HCT116 (cell line): ENCODE measurements at regions not wholly inside any gene's neighbourhood (a gene's known extent, or its start where the extent isn't known, plus 50 kb on each side); places are given as distances from the start of the nearest gene placed in this dataset.

ENCODE experiments used
- CEBPB ChIP-seq: IDR thresholded peaks from 2 replicates; pipeline ENCODE4 v1.6.1; 2012; ENCODE audit warnings: low read depth
- EZH2 ChIP-seq: fragments of 200-600 bp; sonication (generic); IDR thresholded peaks from 2 replicates; pipeline ENCODE4 v1.6.1; 2017; ENCODE audit warnings: antibody characterized with exemption, mixed run types
- EZH2phosphoT487 ChIP-seq: fragments of 200-600 bp; IDR thresholded peaks from 2 replicates; pipeline ENCODE4 v1.6.1; 2018; ENCODE audit warnings: antibody characterized with exemption, borderline replicate concordance
- POLR2A ChIP-seq: IDR thresholded peaks from 2 replicates; pipeline ENCODE4 v1.7.0; 2011; ENCODE audit warnings: borderline replicate concordance; ENCODE audit not compliant: insufficient read depth, insufficient read length; ENCODE audit errors: extremely low read depth
- POLR2AphosphoS5 ChIP-seq: IDR thresholded peaks from 2 replicates; pipeline ENCODE4 v1.6.1; 2011; ENCODE audit warnings: mild to moderate bottlenecking, low read depth, low read length, moderate library complexity
- RAD21 ChIP-seq: IDR thresholded peaks from 2 replicates; pipeline ENCODE4 v1.6.1; 2012; ENCODE audit warnings: low read depth, mild to moderate bottlenecking
- SP1 ChIP-seq: IDR thresholded peaks from 2 replicates; pipeline ENCODE4 v1.6.1; 2012; ENCODE audit warnings: low read depth
- SRF ChIP-seq: IDR thresholded peaks from 2 replicates; pipeline ENCODE4 v1.6.1; 2012; ENCODE audit warnings: low read depth
- TF ChIP-seq, protein P1 (sequence below), 3 experiments: fragments of 200-600 bp in 1 of 3; sonication (generic) in 1 of 3; IDR thresholded peaks in 2 of 3; conservative IDR thresholded peaks in 1 of 3; 2 replicates each; pipeline ENCODE4 v1.5.1; 2012 to 2017; ENCODE audit warnings: low read depth in 2 of 3, low read length in 2 of 3, antibody characterized with exemption in 1 of 3, borderline replicate concordance in 1 of 3, control low read depth in 1 of 3, mild to moderate bottlenecking in 1 of 3, mixed read lengths in 1 of 3, mixed run types in 1 of 3, moderate library complexity in 1 of 3; ENCODE audit not compliant: insufficient read depth in 1 of 3
- TF ChIP-seq, protein P2 (sequence below): IDR thresholded peaks from 2 replicates; pipeline ENCODE4 v1.6.1; 2012

DNA sequence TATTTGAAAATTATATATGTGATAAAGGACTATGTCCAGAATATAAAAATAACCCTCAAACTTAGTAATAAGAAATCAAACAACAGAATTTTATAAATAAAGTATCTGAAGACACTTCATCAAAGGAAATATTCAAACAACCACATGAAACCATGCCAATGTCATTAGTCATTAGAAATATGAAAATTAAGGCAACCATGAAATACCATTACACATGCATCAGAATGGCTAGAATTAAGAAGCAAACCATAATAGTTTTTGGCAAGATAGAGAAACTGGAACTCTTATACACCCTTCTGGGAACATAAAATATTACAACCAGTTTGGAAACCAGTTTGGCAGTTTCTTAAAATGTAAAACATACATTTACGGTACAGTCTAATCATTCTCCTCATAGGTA, 137.2 kb upstream of the ADGRB3 start:
- TF ChIP-seq EZH2phosphoT487: no peak
- TF ChIP-seq, protein P1, sequence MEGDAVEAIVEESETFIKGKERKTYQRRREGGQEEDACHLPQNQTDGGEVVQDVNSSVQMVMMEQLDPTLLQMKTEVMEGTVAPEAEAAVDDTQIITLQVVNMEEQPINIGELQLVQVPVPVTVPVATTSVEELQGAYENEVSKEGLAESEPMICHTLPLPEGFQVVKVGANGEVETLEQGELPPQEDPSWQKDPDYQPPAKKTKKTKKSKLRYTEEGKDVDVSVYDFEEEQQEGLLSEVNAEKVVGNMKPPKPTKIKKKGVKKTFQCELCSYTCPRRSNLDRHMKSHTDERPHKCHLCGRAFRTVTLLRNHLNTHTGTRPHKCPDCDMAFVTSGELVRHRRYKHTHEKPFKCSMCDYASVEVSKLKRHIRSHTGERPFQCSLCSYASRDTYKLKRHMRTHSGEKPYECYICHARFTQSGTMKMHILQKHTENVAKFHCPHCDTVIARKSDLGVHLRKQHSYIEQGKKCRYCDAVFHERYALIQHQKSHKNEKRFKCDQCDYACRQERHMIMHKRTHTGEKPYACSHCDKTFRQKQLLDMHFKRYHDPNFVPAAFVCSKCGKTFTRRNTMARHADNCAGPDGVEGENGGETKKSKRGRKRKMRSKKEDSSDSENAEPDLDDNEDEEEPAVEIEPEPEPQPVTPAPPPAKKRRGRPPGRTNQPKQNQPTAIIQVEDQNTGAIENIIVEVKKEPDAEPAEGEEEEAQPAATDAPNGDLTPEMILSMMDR (IDR thresholded peaks at IDR 0.05 in 2 of 3, conservative IDR thresholded peaks at IDR 0.05 in 1 of 3; ENCODE audit: borderline replicate concordance in 1 of 3, insufficient read depth in 1 of 3, low read depth in 2 of 3, low read length in 2 of 3): no peak
- TF ChIP-seq, protein P2, sequence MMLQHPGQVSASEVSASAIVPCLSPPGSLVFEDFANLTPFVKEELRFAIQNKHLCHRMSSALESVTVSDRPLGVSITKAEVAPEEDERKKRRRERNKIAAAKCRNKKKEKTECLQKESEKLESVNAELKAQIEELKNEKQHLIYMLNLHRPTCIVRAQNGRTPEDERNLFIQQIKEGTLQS: no peak
- no peak for TF ChIP-seq SRF
- no peak for TF ChIP-seq POLR2A
- TF ChIP-seq POLR2AphosphoS5: no peak
- no peak for TF ChIP-seq RAD21
- TF ChIP-seq EZH2: no peak
- no peak for TF ChIP-seq CEBPB
- no peak for TF ChIP-seq SP1
